DND-41 (cell line): ENCODE measurements at regions not wholly inside any gene's neighbourhood (a gene's known extent, or its start where the extent isn't known, plus 50 kb on each side); places are given as distances from the start of the nearest gene placed in this dataset.

ENCODE experiments used
- CTCF ChIP-seq: IDR thresholded peaks from 2 replicates; pipeline ENCODE4 v1.5.1; 2012; ENCODE audit warnings: borderline replicate concordance, low read length, moderate library complexity, mild to moderate bottlenecking; ENCODE audit not compliant: poor library complexity, severe bottlenecking; ENCODE audit errors: extremely low read depth
- EZH2 ChIP-seq: IDR thresholded peaks from 3 replicates; pipeline ENCODE4 v1.6.1; 2012; ENCODE audit warnings: borderline replicate concordance, low read depth, mild to moderate bottlenecking, moderate library complexity, low read length, inconsistent platforms; ENCODE audit not compliant: severe bottlenecking

- TF ChIP-seq CTCF (no peak), EZH2 (no peak)
Observed at GRCh38 chr12:115149279-115149678, 465.3 kb upstream of the TBX3 start.
